KG1 (cell line): ENCODE measurements at regions not wholly inside any gene's neighbourhood (a gene's known extent, or its start where the extent isn't known, plus 50 kb on each side); places are given as distances from the start of the nearest gene placed in this dataset.
A peak's percentile ranks its signal among the peaks of the same experiment; 100 is the strongest.

Source experiments
- DNase-seq: peaks from one replicate; lab custom pipeline; 2025; lab: John Stamatoyannopoulos, UW

GRCh38 chr19:13606156-13606555, 99.9 kb upstream of the CACNA1A start:
- DNase-seq = no peak

- DNase-seq = no peak
Measured at GRCh38 chr19:13604902-13605586, 98.8 kb upstream of the CACNA1A start.

GRCh38 chr19:13600802-13601201, 94.5 kb upstream of the CACNA1A start:
- no peak for DNase-seq

- DNase-seq = no peak
Measured at GRCh38 chr19:13600091-13600490, 93.8 kb upstream of the CACNA1A start.

- no peak for DNase-seq
Measured at GRCh38 chr19:13599681-13600080, 93.4 kb upstream of the CACNA1A start.

- DNase-seq = no peak
Measured at GRCh38 chr19:13598098-13598497, 91.8 kb upstream of the CACNA1A start.

GRCh38 chr19:13597640-13598039, 91.4 kb upstream of the CACNA1A start:
- peak; percentile 22 for DNase-seq

- peak; percentile 69 for DNase-seq
Measured at GRCh38 chr19:13588957-13589833, 82.9 kb upstream of the CACNA1A start.

GRCh38 chr19:13585512-13585911, 79.2 kb upstream of the CACNA1A start:
- no peak for DNase-seq

GRCh38 chr19:13583753-13584152, 77.5 kb upstream of the CACNA1A start:
- no peak for DNase-seq

- no peak for DNase-seq
Measured at GRCh38 chr19:13583114-13583513, 76.8 kb upstream of the CACNA1A start.

GRCh38 chr19:13581576-13581975, 75.3 kb upstream of the CACNA1A start:
- no peak for DNase-seq

GRCh38 chr19:13579388-13580060, 73.2 kb upstream of the CACNA1A start:
- no peak for DNase-seq

GRCh38 chr19:13576726-13577125, 70.4 kb upstream of the CACNA1A start:
- DNase-seq = no peak

GRCh38 chr19:13574933-13575332, 68.7 kb upstream of the CACNA1A start:
- DNase-seq = no peak

- no peak for DNase-seq
Measured at GRCh38 chr19:13573056-13573667, 66.9 kb upstream of the CACNA1A start.

- DNase-seq = no peak
Measured at GRCh38 chr19:13561461-13561860, 55.2 kb upstream of the CACNA1A start.

GRCh38 chr19:13557756-13558398, 51.6 kb upstream of the CACNA1A start:
- DNase-seq = no peak

GRCh38 chr19:13556552-13556951, 50.3 kb upstream of the CACNA1A start:
- DNase-seq = no peak
